ENCODE measurements at regions not wholly inside any gene's neighbourhood (a gene's known extent, or its start where the extent isn't known, plus 50 kb on each side); places are given as distances from the start of the nearest gene placed in this dataset.

DNA sequence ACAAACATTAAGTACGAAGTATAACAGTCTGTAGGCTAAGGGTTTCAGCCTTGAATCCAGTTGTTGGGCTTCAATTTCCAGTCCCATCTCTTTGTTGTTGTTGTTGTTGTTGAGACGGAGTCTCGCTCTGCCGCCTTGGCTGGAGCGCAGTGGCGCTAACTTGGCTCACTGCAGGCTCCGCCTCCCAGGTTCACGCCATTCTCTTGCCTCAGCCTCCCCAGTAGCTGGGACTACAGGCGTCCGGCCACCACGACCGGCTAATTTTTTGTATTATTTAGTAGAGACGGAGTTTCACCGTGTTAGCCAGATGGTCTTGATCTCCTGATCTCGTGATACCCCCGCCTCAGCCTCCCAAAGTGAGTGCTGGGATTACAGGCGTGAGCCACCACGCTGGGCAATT is 464.9 kb downstream of the ANKRD7 start:
- TF ChIP-seq, protein P1, sequence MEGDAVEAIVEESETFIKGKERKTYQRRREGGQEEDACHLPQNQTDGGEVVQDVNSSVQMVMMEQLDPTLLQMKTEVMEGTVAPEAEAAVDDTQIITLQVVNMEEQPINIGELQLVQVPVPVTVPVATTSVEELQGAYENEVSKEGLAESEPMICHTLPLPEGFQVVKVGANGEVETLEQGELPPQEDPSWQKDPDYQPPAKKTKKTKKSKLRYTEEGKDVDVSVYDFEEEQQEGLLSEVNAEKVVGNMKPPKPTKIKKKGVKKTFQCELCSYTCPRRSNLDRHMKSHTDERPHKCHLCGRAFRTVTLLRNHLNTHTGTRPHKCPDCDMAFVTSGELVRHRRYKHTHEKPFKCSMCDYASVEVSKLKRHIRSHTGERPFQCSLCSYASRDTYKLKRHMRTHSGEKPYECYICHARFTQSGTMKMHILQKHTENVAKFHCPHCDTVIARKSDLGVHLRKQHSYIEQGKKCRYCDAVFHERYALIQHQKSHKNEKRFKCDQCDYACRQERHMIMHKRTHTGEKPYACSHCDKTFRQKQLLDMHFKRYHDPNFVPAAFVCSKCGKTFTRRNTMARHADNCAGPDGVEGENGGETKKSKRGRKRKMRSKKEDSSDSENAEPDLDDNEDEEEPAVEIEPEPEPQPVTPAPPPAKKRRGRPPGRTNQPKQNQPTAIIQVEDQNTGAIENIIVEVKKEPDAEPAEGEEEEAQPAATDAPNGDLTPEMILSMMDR (conservative IDR thresholded peaks at IDR 0.05; ENCODE audit: low read length) = no peak
- no peak for TF ChIP-seq EZH2phosphoT487 (IDR thresholded peaks at IDR 0.05; ENCODE audit: borderline replicate concordance)

Measured in Loucy (cell line).